Type B pancreatic cell (in vitro differentiated cells): ENCODE measurements at regions not wholly inside any gene's neighbourhood (a gene's known extent, or its start where the extent isn't known, plus 50 kb on each side); places are given as distances from the start of the nearest gene placed in this dataset.

Experiments
- DNase-seq: peaks from one replicate; pipeline ENCODE4 v3.0.0; 2021; ENCODE audit warnings: mixed read lengths; ENCODE audit not compliant: unreplicated experiment; ENCODE audit errors: extremely low spot score
- H3K27ac Mint-ChIP-seq: 2 replicates; pipeline ENCODE4 v1.8.0; 2021; ENCODE audit warnings: mild to moderate bottlenecking, mixed read lengths
- H3K27me3 Mint-ChIP-seq: 2 replicates; pipeline ENCODE4 v1.8.0; 2021; ENCODE audit warnings: mixed read lengths
- H3K36me3 Mint-ChIP-seq: 2 replicates; pipeline ENCODE4 v1.8.0; 2021; ENCODE audit warnings: mixed read lengths
- H3K4me1 Mint-ChIP-seq: one replicate; pipeline ENCODE4 v1.8.0; 2021; ENCODE audit warnings: mixed read lengths; ENCODE audit not compliant: unreplicated experiment
- H3K4me3 Mint-ChIP-seq: 2 replicates; pipeline ENCODE4 v1.8.0; 2021; ENCODE audit warnings: mild to moderate bottlenecking, mixed read lengths
- H3K9me3 Mint-ChIP-seq: 2 replicates; pipeline ENCODE4 v1.8.0; 2021; ENCODE audit warnings: mixed read lengths
- TF ChIP-seq, protein P1 (sequence below): fragments of 200-600 bp; sonication (generic); conservative IDR thresholded peaks from 2 replicates; pipeline ENCODE4 v1.5.0; 2021; ENCODE audit warnings: antibody characterized with exemption, mild to moderate bottlenecking

DNA sequence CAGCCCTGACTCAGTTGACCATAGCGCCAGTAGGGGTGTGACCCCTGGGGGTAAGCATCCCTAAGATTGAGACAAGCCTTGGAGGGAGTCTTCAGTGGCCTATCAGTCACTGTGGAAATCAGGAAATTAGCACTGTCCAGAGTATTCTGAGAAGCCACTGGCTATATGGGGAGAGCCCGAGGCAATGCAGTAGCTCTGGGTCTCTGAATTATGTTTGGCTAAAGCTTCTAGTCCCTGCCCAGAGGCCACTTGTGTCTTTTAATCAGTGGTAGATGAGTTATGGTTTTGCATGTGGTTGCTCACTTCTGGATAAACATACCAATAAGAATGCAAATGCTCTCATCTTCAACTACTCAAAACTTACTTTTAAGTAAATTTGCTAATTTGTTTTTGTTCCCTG, 100.6 kb upstream of the TOX3 start:
- DNase-seq = no peak
- TF ChIP-seq, protein P1, sequence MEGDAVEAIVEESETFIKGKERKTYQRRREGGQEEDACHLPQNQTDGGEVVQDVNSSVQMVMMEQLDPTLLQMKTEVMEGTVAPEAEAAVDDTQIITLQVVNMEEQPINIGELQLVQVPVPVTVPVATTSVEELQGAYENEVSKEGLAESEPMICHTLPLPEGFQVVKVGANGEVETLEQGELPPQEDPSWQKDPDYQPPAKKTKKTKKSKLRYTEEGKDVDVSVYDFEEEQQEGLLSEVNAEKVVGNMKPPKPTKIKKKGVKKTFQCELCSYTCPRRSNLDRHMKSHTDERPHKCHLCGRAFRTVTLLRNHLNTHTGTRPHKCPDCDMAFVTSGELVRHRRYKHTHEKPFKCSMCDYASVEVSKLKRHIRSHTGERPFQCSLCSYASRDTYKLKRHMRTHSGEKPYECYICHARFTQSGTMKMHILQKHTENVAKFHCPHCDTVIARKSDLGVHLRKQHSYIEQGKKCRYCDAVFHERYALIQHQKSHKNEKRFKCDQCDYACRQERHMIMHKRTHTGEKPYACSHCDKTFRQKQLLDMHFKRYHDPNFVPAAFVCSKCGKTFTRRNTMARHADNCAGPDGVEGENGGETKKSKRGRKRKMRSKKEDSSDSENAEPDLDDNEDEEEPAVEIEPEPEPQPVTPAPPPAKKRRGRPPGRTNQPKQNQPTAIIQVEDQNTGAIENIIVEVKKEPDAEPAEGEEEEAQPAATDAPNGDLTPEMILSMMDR = no peak
- no peaks in the 10 kb centered on the region for H3K36me3 Mint-ChIP-seq
- H3K9me3 Mint-ChIP-seq = no peaks in the 10 kb centered on the region
- H3K4me3 Mint-ChIP-seq = no peak overlapping the region
- H3K27me3 Mint-ChIP-seq = peaks cover 22% of the 10 kb centered on the region
- no peak overlapping the region for H3K27ac Mint-ChIP-seq
- H3K4me1 Mint-ChIP-seq = no peaks in the 10 kb centered on the region

DNA sequence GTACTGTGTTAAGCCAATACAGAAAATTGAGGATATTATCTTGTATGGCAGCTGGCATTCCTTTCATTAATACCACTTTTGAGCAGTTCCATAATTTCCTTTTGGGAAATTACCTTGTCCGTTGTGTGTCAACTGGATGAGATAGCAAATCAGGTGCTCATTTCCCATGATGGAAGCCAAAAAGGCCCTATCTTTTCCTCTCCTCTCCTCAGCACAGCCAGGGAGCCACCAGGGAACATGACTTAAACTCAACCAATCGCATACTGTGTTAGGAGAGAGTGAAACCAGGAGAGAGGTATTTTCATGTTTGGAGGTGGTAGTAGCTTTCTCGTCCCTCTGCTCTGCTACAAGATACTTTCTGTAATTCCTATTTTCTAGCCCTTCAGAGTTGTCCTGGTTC, 96.1 kb upstream of the TOX3 start:
- TF ChIP-seq, protein P1 = no peak
- no peak overlapping the region for H3K27ac Mint-ChIP-seq
- DNase-seq = no peak
- no peaks in the 10 kb centered on the region for H3K4me1 Mint-ChIP-seq
- no peaks in the 10 kb centered on the region for H3K9me3 Mint-ChIP-seq
- peaks cover 23% of the 10 kb centered on the region for H3K27me3 Mint-ChIP-seq
- no peak overlapping the region for H3K4me3 Mint-ChIP-seq
- no peaks in the 10 kb centered on the region for H3K36me3 Mint-ChIP-seq

DNA sequence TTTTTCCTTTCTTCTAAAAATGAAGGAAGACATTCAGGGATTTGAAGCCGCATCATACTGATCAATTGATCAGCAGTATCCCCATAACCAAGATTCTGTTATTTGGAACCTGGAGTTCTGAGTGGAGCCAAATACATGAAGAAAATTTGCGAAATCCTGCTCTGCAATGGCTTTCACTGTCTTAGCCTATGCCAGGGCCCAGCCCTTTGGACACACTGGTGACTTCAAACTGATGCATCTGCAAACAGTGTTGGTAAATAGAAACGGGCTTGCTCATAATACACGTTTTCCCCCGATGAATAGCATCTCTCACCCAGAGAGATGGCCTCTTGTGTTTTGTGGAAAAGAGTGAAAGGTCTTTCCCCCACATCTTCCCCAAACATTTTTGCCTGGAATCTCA, 87.6 kb upstream of the TOX3 start:
- Mint-ChIP-seq H3K9me3 (peaks cover 8% of the 10 kb centered on the region), H3K27me3 (peaks cover 4% of the 10 kb centered on the region), H3K4me3 (no peak overlapping the region), H3K4me1 (no peaks in the 10 kb centered on the region), H3K36me3 (no peaks in the 10 kb centered on the region), H3K27ac (no peak overlapping the region)
- DNase-seq = no peak
- TF ChIP-seq, protein P1 = no peak

DNA sequence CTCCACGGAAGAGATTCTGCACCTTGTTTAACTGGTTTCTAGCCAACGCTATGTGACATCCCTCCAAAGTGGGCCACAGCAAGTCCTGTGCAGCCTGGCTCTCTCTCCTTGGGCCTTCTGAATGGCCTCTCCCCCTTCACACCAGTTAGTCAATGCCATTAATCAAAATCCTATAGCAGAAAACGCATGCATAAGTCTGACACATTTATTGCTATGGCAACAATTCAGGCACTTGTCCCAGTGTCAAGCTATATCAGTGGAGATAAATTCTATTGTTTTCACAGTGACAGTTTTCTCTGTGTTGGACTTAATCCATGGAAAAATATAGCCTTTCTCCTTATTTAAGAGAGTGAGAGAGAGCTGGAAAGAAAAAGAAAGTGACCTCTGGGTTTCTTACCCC, 87.2 kb upstream of the TOX3 start:
- TF ChIP-seq, protein P1 = no peak
- peaks cover 4% of the 10 kb centered on the region for H3K27me3 Mint-ChIP-seq
- H3K4me3 Mint-ChIP-seq = no peak overlapping the region
- H3K4me1 Mint-ChIP-seq = no peaks in the 10 kb centered on the region
- H3K36me3 Mint-ChIP-seq = no peaks in the 10 kb centered on the region
- no peak overlapping the region for H3K27ac Mint-ChIP-seq
- peaks cover 8% of the 10 kb centered on the region for H3K9me3 Mint-ChIP-seq
- no peak for DNase-seq

DNA sequence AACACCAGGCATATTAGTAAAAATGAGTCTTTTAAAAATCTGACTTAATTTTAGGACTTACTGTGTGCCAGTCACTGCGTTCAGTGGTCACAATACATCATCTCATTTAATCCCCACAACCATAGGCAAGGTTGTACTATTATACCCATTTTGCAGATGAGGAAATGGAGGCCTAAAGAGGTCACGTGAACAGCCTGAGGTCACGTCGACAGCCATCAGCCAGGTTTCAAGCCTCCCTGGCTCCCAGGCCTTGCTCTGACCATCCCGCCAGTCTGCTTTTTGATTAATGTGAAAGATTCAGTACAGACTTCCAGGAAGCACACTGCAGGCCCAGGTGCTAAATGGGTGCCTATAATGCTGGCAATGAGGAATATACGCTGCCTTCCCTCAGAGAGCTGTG, 86.3 kb upstream of the TOX3 start:
- Mint-ChIP-seq H3K9me3 (peaks cover 8% of the 10 kb centered on the region), H3K4me3 (no peak overlapping the region), H3K27me3 (peaks cover 4% of the 10 kb centered on the region), H3K4me1 (no peaks in the 10 kb centered on the region), H3K36me3 (no peaks in the 10 kb centered on the region), H3K27ac (no peak overlapping the region)
- TF ChIP-seq, protein P1 = no peak
- DNase-seq = no peak

DNA sequence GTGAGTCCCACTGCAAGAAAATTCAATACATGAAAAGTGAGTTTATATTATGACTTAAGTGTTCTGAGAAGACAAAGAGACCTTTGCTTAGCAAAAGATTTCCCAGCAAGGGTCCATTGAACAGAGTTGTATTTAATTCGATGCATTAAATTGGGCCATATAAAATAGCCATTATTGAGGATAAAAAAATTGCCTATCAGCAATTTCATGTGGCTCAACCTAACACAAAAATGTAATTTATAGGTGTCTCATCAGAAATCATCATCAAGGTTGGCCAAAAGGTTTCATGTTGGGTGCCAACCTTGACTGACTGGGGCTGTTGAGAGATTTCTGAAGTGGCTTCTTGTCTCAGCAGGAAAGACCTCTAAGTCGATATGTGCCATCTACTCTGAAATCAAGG, 84.8 kb upstream of the TOX3 start:
- peaks cover 13% of the 10 kb centered on the region for H3K9me3 Mint-ChIP-seq
- no peaks in the 10 kb centered on the region for H3K36me3 Mint-ChIP-seq
- no peak overlapping the region for H3K4me3 Mint-ChIP-seq

More for the DNA sequence above, 84.8 kb upstream of the TOX3 start:
- no peak for DNase-seq
- Mint-ChIP-seq H3K27me3 (no peaks in the 10 kb centered on the region), H3K4me1 (no peaks in the 10 kb centered on the region), H3K27ac (no peak overlapping the region)
- TF ChIP-seq, protein P1 = no peak
